Esophagus muscularis mucosa (tissue), 4 donors: ENCODE measurements at regions not wholly inside any gene's neighbourhood (a gene's known extent, or its start where the extent isn't known, plus 50 kb on each side); places are given as distances from the start of the nearest gene placed in this dataset.
A peak's percentile ranks its signal among the peaks of the same experiment; 100 is the strongest.

ENCODE experiments used
- DNase-seq: peaks from one replicate; pipeline ENCODE4 v3.0.0-alpha.2; 2017; ENCODE audit errors: extremely low spot score
- H3K27ac ChIP-seq, 4 donors: fragments of 200-600 bp; sonication (generic); replicated peaks in 1 of 4; 1 replicate in 3 of 4; 2 replicates in 1 of 4; pipeline ENCODE4 v1.5.1; 2016 to 2019; ENCODE audit warnings: mild to moderate bottlenecking in 1 of 4
- H3K27me3 ChIP-seq, 4 donors: fragments of 200-600 bp; sonication (generic); one replicate each; pipeline versions ENCODE4 v1.5.1 to v1.6.0; 2016 to 2019
- H3K36me3 ChIP-seq, 4 donors: fragments of 200-600 bp; sonication (generic); one replicate each; pipeline ENCODE4 v1.5.1; 2016 to 2019
- H3K4me1 ChIP-seq, 4 donors: fragments of 200-600 bp; sonication (generic); one replicate each; pipeline ENCODE4 v1.5.1; 2016 to 2019
- H3K4me3 ChIP-seq, 4 donors: fragments of 200-600 bp; sonication (generic); 1 replicate in 2 of 4; 2 replicates in 2 of 4; pipeline ENCODE4 v1.5.1; 2016 to 2019; ENCODE audit warnings: mild to moderate bottlenecking in 4 of 4, moderate library complexity in 1 of 4
- H3K9me3 ChIP-seq, 4 donors: fragments of 200-600 bp; sonication (generic); 1 replicate in 3 of 4; 2 replicates in 1 of 4; pipeline ENCODE4 v1.5.1; 2016 to 2019
- CTCF ChIP-seq, 3 experiments: fragments of 200-600 bp in 2 of 3; fragments of 450-650 bp in 1 of 3; sonication (generic) in 2 of 3; IDR thresholded peaks; one replicate each; pipeline ENCODE4 v1.5.1; 2017 to 2019; ENCODE audit warnings: antibody characterized with exemption in 3 of 3, mild to moderate bottlenecking in 2 of 3, moderate library complexity in 1 of 3
- EP300 ChIP-seq: sonication (generic); formaldehyde crosslinking; IDR thresholded peaks from one replicate; pipeline ENCODE4 v1.6.1; 2017; ENCODE audit warnings: antibody characterized with exemption
- POLR2A ChIP-seq: fragments of 450-650 bp; IDR thresholded peaks from one replicate; pipeline ENCODE4 v1.6.1; 2017; ENCODE audit warnings: antibody characterized with exemption, moderate library complexity, mild to moderate bottlenecking, low read depth
- POLR2AphosphoS5 ChIP-seq, 2 donors: sonication (generic); formaldehyde crosslinking; IDR thresholded peaks; one replicate each; pipeline ENCODE4 v1.6.1; 2017; ENCODE audit warnings: antibody characterized with exemption in 2 of 2
- WGBS: methylation state at CpG from one replicate; pipeline ENCODE4 v1.1.5; 2018; 5-methylcytosine and 5-hydroxymethylcytosine counted together
- intact Hi-C: fragments of 100-400 bp; cut with DNase I; formaldehyde crosslinking; loops from one replicate; pipeline ENCODE4 v1.15.1; 2023

DNA sequence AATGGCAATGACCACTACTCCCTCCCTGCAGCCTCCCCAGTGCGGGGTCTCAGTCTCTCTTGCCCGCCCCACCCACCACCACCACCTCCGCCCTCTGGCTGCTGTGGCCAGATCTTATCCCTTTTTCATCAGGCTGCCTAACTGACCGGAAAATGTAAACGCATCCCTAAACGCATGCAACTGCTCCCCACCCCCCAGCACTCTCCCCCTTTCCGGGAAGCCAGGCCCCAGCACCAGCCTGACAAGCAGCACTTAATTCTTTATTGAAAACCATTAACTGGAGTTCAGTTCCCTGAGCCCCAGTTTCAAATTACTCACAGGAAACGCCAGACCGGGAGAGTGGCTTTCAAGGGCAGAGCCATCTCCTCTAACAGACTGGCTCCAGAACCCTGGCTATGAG lies 147.7 kb downstream of the DMRTA2 start:
- peaks cover 0 to 41% (median 3%) of the 10 kb centered on the region in 4 donors for H3K27me3 ChIP-seq
- WGBS = 0% methylated on average over 2 of the region's 9 CpGs
- H3K4me1 ChIP-seq = no peaks in the 10 kb centered on the region
- no peak overlapping the region for H3K27ac ChIP-seq
- H3K36me3 ChIP-seq = no peaks in the 10 kb centered on the region
- H3K4me3 ChIP-seq = no peak overlapping the region
- intact Hi-C loops = no loop called here
- no peaks in the 10 kb centered on the region for H3K9me3 ChIP-seq
- no peak for DNase-seq
- TF ChIP-seq EP300 (no peak), CTCF (IDR thresholded peaks at IDR 0.05) (no peak)

DNA sequence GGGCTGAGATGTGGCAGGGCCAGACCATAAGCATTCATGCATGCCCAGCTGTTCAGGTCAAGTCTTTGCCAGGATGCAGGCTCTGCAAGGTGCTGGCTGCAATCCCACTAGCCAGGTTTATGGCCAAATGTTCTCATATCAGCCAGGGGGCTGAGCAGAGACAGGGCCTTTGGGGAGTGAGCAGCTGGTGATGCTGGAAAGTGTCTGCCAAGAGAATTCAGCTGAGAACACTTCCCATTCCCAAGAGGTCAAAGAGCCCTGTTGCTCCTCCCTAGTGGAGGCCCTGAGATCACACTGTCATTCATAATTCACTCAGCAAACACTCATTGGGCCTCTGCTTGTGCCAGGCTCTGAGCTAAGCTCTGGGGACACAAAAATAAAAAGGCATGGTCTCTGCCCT lies 150.3 kb downstream of the DMRTA2 start:
- intact Hi-C loops = no loop called here
- no peak for TF ChIP-seq EP300
- no peak for TF ChIP-seq POLR2AphosphoS5 (IDR thresholded peaks at IDR 0.05)
- no peak for TF ChIP-seq CTCF (IDR thresholded peaks at IDR 0.05)
- no peak for TF ChIP-seq POLR2A
- Histone ChIP-seq H3K4me1 (no peaks in the 10 kb centered on the region), H3K27me3 (peaks cover 0 to 22% (median 2%) of the 10 kb centered on the region in 4 donors), H3K4me3 (no peak overlapping the region), H3K27ac (no peak overlapping the region), H3K9me3 (no peaks in the 10 kb centered on the region), H3K36me3 (no peaks in the 10 kb centered on the region)
- DNase-seq = no peak

GRCh38 chr1:50271968-50272578 lies 151.2 kb downstream of the DMRTA2 start:
- H3K36me3 ChIP-seq = no peaks in the 10 kb centered on the region
- intact Hi-C loops = no loop called here
- DNase-seq = no peak
- peaks cover 0 to 14% (median 0%) of the 10 kb centered on the region in 4 donors for H3K27me3 ChIP-seq
- H3K9me3 ChIP-seq = no peaks in the 10 kb centered on the region
- no peak overlapping the region for H3K4me3 ChIP-seq
- 64% methylated on average over 2 of the region's 2 CpGs for WGBS
- H3K27ac ChIP-seq = no peak overlapping the region
- H3K4me1 ChIP-seq = no peaks in the 10 kb centered on the region
- no peak for TF ChIP-seq POLR2AphosphoS5 (IDR thresholded peaks at IDR 0.05)
- no peak for TF ChIP-seq POLR2A
- TF ChIP-seq CTCF (IDR thresholded peaks at IDR 0.05) = peak in 1 of 3 experiments; percentile 36

DNA sequence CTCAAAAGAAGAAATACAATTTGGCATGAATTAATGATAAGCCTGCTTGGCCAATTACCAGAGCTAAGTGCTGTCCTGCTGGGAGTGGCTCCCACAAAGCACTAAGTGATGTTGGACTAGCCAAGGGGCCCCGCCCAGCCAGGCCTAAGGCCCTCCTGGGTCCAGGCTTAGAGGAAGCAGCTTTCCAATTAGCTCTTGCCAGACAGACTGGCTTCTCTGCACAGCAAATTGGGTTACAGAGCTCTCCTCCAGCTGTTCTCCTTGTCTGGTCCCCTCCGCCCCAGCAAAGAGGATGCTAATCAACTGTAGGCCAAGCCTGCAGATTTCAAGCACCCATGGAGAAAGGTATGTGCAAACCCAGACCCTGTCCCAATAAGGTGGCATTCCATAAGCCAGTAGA lies 151.9 kb downstream of the DMRTA2 start:
- DNase-seq = no peak
- Histone ChIP-seq H3K4me3 (no peak overlapping the region), H3K4me1 (peaks cover 0 to 4% (median 0%) of the 10 kb centered on the region in 4 donors), H3K27me3 (peaks cover 0 to 12% (median 0%) of the 10 kb centered on the region in 4 donors), H3K27ac (no peak overlapping the region), H3K9me3 (no peaks in the 10 kb centered on the region), H3K36me3 (no peaks in the 10 kb centered on the region)
- 43% methylated on average over 2 of the region's 2 CpGs for WGBS
- TF ChIP-seq POLR2A (no peak), POLR2AphosphoS5 (IDR thresholded peaks at IDR 0.05) (no peak), CTCF (IDR thresholded peaks at IDR 0.05) (no peak), EP300 (no peak)
- intact Hi-C loops = no loop called here

DNA sequence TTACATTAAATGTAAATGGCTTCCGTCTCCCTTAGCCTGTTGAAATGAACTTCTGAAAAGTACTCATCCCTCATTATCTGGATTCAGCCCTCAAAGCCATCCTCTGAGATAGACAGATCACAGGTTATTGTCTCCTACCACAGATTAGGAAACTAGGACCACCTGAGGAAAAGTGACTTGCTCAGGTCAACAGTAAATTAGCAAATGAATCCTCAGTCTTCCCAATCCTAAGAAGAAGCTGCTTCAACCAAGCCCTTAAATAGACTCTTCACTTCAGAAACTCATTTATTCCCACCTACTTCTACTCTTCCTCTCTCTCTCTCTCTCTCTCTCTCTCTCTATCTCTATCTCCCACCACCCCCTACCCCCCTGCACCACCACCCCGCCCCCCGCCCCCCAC lies 152.3 kb downstream of the DMRTA2 start:
- 51% methylated on average over 3 of the region's 3 CpGs for whole genome bisulfite sequencing
- Histone ChIP-seq H3K9me3 (no peaks in the 10 kb centered on the region), H3K4me1 (peaks cover 0 to 6% (median 0%) of the 10 kb centered on the region in 4 donors), H3K36me3 (no peaks in the 10 kb centered on the region), H3K27me3 (peaks cover 0 to 9% (median 0%) of the 10 kb centered on the region in 4 donors), H3K27ac (no peak overlapping the region), H3K4me3 (no peak overlapping the region)
- intact Hi-C loops = no loop called here
- DNase-seq = no peak
- TF ChIP-seq CTCF (IDR thresholded peaks at IDR 0.05) = no peak
- no peak for TF ChIP-seq EP300
- no peak for TF ChIP-seq POLR2A
- TF ChIP-seq POLR2AphosphoS5 (IDR thresholded peaks at IDR 0.05) = no peak
